Transverse colon (tissue), 4 donors: ENCODE measurements at regions not wholly inside any gene's neighbourhood (a gene's known extent, or its start where the extent isn't known, plus 50 kb on each side); places are given as distances from the start of the nearest gene placed in this dataset.
"Not testable (repeated sequence)": the region's sequence is repeated elsewhere in the genome, so short reads cannot be mapped to it uniquely, and the experiment has no call there.

Experiments used
- DNase-seq: peaks from one replicate; pipeline ENCODE4 v3.0.0-alpha.2; 2019
- H3K27ac ChIP-seq, 4 donors: fragments of 200-600 bp; sonication (generic); 2 replicates each; pipeline ENCODE4 v1.5.1; 2016 to 2018; ENCODE audit warnings: inconsistent platforms in 4 of 4
- H3K27me3 ChIP-seq: fragments of 200-600 bp; sonication (generic); 2 replicates; pipeline ENCODE4 v1.5.1; 2017; ENCODE audit warnings: inconsistent platforms
- H3K36me3 ChIP-seq, 4 donors: fragments of 200-600 bp; sonication (generic); 2 replicates each; pipeline ENCODE4 v1.5.1; 2017 to 2019; ENCODE audit warnings: inconsistent platforms in 4 of 4
- H3K4me1 ChIP-seq, 4 donors: fragments of 200-600 bp; sonication (generic); 2 replicates each; pipeline ENCODE4 v1.5.1; 2017 to 2020; ENCODE audit warnings: inconsistent platforms in 4 of 4
- H3K4me3 ChIP-seq, 4 donors: fragments of 200-600 bp; sonication (generic); 1 replicate in 1 of 4; 2 replicates in 3 of 4; pipeline versions ENCODE4 v1.5.1 to v1.6.1; 2017 to 2019; ENCODE audit warnings: inconsistent platforms in 4 of 4
- H3K9me3 ChIP-seq, 2 donors: fragments of 200-600 bp; sonication (generic); 2 replicates each; pipeline ENCODE4 v1.5.1; 2017 to 2019; ENCODE audit warnings: inconsistent platforms in 2 of 2
- EP300 ChIP-seq: sonication (generic); formaldehyde crosslinking; IDR thresholded peaks from one replicate; pipeline ENCODE4 v1.6.1; 2017; ENCODE audit warnings: antibody characterized with exemption, low read depth
- POLR2A ChIP-seq: fragments of 450-650 bp; IDR thresholded peaks from one replicate; pipeline ENCODE4 v1.6.1; 2016; ENCODE audit warnings: antibody characterized with exemption, mild to moderate bottlenecking, moderate library complexity
- POLR2AphosphoS5 ChIP-seq, 3 donors: sonication (generic); formaldehyde crosslinking; IDR thresholded peaks; one replicate each; pipeline ENCODE4 v1.6.1; 2016; ENCODE audit warnings: antibody characterized with exemption in 3 of 3
- WGBS, 2 donors: methylation state at CpG; one replicate each; pipeline ENCODE4 v1.1.5; 2018; ENCODE audit warnings: low coverage in 1 of 2; 5-methylcytosine and 5-hydroxymethylcytosine counted together
- in situ Hi-C, 4 donors: fragments of 200-750 bp; cut with MboI; loops; one replicate each; pipeline versions ENCODE4 v1.15.0 to v1.15.1; 2017; ENCODE audit warnings: low sequenced_read_pairs in 3 of 4, low pct_ligation_motif_present in 1 of 4, low pct_unique_long_range_greater_than_20kb in 1 of 4
- intact Hi-C: fragments of 100-400 bp; cut with DNase I; formaldehyde crosslinking; loops from one replicate; pipeline ENCODE4 v1.15.1; 2023; ENCODE audit warnings: low total_unique reads
- TF ChIP-seq, protein P1 (sequence below), 5 experiments: fragments of 200-600 bp in 3 of 5; fragments of 450-650 bp in 2 of 5; sonication (generic) in 3 of 5; IDR thresholded peaks; 1 replicate in 2 of 5; 2 replicates in 3 of 5; pipeline ENCODE4 v1.5.1; 2016 to 2017; ENCODE audit warnings: antibody characterized with exemption in 5 of 5, inconsistent platforms in 3 of 5, mild to moderate bottlenecking in 2 of 5, moderate library complexity in 1 of 5

DNA sequence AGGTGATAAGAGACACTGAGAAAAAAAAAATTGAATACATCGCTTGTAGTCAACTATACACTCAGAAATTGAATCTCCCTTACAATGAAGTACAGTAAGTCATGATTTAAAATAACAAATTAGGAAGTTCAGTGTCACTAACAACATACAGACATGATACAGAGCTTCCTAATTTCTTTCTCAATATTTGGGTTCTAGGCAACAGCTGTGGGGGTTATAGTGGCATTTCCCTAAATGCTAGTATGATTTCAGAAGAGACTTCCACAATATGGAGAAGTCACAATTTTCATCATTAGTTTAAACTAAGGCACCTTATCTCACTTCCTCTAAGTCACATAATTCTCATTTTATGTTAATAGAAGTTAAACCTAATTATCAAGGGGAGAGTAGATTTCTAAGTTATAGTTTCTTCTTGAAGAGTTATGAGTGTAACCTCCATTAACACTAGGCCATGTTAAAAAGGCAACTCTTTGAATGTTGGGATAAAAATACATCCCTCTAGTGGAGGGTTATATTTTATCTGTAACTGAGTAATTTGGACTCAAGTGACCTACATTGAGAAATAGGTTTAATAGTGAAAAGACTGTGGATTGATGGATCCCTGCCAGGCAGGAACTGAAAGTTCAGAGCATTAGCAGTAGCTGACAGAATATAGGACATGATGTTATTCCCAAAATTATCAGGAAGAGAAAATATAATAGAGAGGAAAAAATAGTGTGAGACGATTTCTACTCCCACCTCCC lies 286.0 kb upstream of the SUCLG2 start:
- peak overlapping the region in 1 of 4 donors; percentile 9 for H3K27ac ChIP-seq
- TF ChIP-seq, protein P1, sequence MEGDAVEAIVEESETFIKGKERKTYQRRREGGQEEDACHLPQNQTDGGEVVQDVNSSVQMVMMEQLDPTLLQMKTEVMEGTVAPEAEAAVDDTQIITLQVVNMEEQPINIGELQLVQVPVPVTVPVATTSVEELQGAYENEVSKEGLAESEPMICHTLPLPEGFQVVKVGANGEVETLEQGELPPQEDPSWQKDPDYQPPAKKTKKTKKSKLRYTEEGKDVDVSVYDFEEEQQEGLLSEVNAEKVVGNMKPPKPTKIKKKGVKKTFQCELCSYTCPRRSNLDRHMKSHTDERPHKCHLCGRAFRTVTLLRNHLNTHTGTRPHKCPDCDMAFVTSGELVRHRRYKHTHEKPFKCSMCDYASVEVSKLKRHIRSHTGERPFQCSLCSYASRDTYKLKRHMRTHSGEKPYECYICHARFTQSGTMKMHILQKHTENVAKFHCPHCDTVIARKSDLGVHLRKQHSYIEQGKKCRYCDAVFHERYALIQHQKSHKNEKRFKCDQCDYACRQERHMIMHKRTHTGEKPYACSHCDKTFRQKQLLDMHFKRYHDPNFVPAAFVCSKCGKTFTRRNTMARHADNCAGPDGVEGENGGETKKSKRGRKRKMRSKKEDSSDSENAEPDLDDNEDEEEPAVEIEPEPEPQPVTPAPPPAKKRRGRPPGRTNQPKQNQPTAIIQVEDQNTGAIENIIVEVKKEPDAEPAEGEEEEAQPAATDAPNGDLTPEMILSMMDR (IDR thresholded peaks at IDR 0.05): peak in 2 of 5 experiments; percentile 6 to 7
- TF ChIP-seq POLR2AphosphoS5 (IDR thresholded peaks at IDR 0.05) (no peak), EP300 (no peak)
- DNase-seq: peak; percentile 9
- H3K36me3 ChIP-seq: no peaks in the 10 kb centered on the region
- 74 to 75% methylated on average over 2 of the region's 2 CpGs for WGBS, 2 donors
- intact Hi-C loops (no loop called here), in situ Hi-C loops (no loop called here)
- H3K27me3 ChIP-seq: no peaks in the 10 kb centered on the region
- H3K4me3 ChIP-seq: no peak overlapping the region
- H3K9me3 ChIP-seq: peaks cover 0 to 2% of the 10 kb centered on the region in 2 donors
- H3K4me1 ChIP-seq: no peaks in the 10 kb centered on the region

DNA sequence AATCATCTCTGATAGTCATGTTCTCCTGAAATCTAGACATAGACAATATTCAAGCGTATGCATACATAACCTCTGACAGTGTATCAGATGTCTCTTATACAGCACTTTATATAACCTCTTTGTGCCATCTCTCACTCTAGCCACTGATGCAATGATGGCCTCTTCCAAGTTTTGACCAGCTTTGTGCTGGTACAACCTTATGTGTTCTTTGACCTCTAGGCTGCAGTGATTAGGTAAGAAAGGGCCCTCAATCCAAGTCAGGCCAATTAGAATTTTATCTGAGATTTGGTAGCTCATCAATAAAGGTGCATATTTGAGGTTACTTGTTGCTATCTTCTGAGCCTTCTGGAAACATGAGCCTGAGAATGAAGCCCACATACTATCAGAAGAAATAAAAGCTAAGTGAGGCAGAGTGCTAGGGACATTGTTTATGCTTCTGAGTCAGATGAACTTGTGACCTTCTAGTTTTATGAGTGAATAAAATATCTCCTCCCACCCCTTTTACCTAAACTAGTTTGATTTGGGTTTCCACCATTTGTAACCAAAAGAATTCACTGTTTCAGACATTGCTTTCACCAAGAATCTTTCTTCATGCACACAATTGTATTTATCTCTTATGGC lies 283.2 kb upstream of the SUCLG2 start:
- Histone ChIP-seq H3K9me3 (peaks cover 0 to 6% of the 10 kb centered on the region in 2 donors), H3K36me3 (no peaks in the 10 kb centered on the region), H3K4me3 (no peak overlapping the region), H3K4me1 (no peaks in the 10 kb centered on the region), H3K27ac (no peak overlapping the region), H3K27me3 (no peaks in the 10 kb centered on the region)
- in situ Hi-C loops (no loop called here), intact Hi-C loops (no loop called here)
- no peak for TF ChIP-seq POLR2A
- TF ChIP-seq EP300: no peak
- TF ChIP-seq POLR2AphosphoS5 (IDR thresholded peaks at IDR 0.05): no peak
- TF ChIP-seq, protein P1 (IDR thresholded peaks at IDR 0.05): no peak
- DNase-seq: no peak
- 96 to 100% methylated on average over 1 of the region's 1 CpG for WGBS, 2 donors

DNA sequence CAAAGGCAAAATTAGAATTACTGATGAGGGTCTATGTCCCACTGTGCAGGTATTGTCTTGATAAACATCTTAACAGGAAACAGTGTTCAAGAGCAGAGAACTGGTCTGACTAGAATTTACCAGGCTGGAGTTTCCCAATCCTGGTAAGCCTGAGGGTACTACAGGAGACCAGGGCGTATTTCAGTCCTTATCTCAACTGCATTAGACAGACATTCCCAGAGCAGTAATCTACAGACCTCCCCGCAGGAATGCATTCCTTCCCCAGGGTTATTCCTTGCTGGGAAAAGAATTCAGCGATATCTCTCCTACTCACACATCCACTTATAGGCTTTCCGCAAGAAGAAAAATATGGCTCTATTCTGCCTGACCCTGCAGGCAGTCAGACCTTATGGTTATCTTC lies 276.0 kb upstream of the SUCLG2 start:
- H3K27ac ChIP-seq, in situ Hi-C loops, H3K36me3 ChIP-seq, intact Hi-C loops, H3K27me3 ChIP-seq, H3K4me3 ChIP-seq, H3K4me1 ChIP-seq, DNase-seq, H3K9me3 ChIP-seq: not testable (repeated sequence)
- WGBS, 2 donors: 89 to 100% methylated on average over 1 to 4 of the region's 4 CpGs

DNA sequence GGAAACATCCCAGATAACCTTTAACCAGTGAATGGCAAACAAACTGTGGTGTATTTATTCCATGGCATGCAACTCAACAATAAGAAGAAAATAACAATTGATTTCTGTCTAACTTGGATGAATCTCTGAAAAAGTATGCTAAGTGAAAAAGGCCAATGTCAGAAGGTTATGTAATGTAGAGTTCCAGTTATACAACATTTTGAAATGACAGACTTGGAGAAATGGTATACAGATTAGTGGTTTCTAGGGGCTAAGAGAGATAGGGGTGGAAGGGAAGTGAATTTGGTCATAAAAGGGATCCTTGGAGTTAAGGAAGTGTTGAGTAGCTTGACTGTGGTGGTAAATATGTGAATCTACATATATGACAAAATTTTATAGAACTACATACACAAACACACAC lies 269.4 kb upstream of the SUCLG2 start:
- no peaks in the 10 kb centered on the region for H3K4me1 ChIP-seq
- no peaks in the 10 kb centered on the region for H3K27me3 ChIP-seq
- TF ChIP-seq, protein P1 (IDR thresholded peaks at IDR 0.05): no peak
- TF ChIP-seq POLR2AphosphoS5 (IDR thresholded peaks at IDR 0.05) (no peak), POLR2A (no peak), EP300 (no peak)
- H3K27ac ChIP-seq: no peak overlapping the region
- no peaks in the 10 kb centered on the region for H3K36me3 ChIP-seq
- no peak overlapping the region for H3K4me3 ChIP-seq
- peaks cover 0 to 5% of the 10 kb centered on the region in 2 donors for H3K9me3 ChIP-seq
- no peak for DNase-seq
- in situ Hi-C loops (no loop called here), intact Hi-C loops (no loop called here)
